Transverse colon (tissue), 4 donors: ENCODE measurements at regions not wholly inside any gene's neighbourhood (a gene's known extent, or its start where the extent isn't known, plus 50 kb on each side); places are given as distances from the start of the nearest gene placed in this dataset.
A peak's percentile ranks its signal among the peaks of the same experiment; 100 is the strongest.

Source experiments
- EP300 ChIP-seq: sonication (generic); formaldehyde crosslinking; IDR thresholded peaks from one replicate; pipeline ENCODE4 v1.6.1; 2017; ENCODE audit warnings: antibody characterized with exemption, low read depth
- POLR2AphosphoS5 ChIP-seq, 3 donors: sonication (generic); formaldehyde crosslinking; IDR thresholded peaks; one replicate each; pipeline ENCODE4 v1.6.1; 2016; ENCODE audit warnings: antibody characterized with exemption in 3 of 3
- TF ChIP-seq, protein P1 (sequence below), 5 experiments: fragments of 200-600 bp in 3 of 5; fragments of 450-650 bp in 2 of 5; sonication (generic) in 3 of 5; IDR thresholded peaks; 1 replicate in 2 of 5; 2 replicates in 3 of 5; pipeline ENCODE4 v1.5.1; 2016 to 2017; ENCODE audit warnings: antibody characterized with exemption in 5 of 5, inconsistent platforms in 3 of 5, mild to moderate bottlenecking in 2 of 5, moderate library complexity in 1 of 5

GRCh38 chr5:123696921-123697341 is 185.0 kb downstream of the CSNK1G3 start:
- TF ChIP-seq, protein P1, sequence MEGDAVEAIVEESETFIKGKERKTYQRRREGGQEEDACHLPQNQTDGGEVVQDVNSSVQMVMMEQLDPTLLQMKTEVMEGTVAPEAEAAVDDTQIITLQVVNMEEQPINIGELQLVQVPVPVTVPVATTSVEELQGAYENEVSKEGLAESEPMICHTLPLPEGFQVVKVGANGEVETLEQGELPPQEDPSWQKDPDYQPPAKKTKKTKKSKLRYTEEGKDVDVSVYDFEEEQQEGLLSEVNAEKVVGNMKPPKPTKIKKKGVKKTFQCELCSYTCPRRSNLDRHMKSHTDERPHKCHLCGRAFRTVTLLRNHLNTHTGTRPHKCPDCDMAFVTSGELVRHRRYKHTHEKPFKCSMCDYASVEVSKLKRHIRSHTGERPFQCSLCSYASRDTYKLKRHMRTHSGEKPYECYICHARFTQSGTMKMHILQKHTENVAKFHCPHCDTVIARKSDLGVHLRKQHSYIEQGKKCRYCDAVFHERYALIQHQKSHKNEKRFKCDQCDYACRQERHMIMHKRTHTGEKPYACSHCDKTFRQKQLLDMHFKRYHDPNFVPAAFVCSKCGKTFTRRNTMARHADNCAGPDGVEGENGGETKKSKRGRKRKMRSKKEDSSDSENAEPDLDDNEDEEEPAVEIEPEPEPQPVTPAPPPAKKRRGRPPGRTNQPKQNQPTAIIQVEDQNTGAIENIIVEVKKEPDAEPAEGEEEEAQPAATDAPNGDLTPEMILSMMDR (IDR thresholded peaks at IDR 0.05) = no peak
- TF ChIP-seq EP300 (no peak), POLR2AphosphoS5 (IDR thresholded peaks at IDR 0.05) (peak; percentile 39 to 68 (median 45))
